Transverse colon (tissue), 4 donors: ENCODE measurements at regions not wholly inside any gene's neighbourhood (a gene's known extent, or its start where the extent isn't known, plus 50 kb on each side); places are given as distances from the start of the nearest gene placed in this dataset.

Experiments
- EP300 ChIP-seq: sonication (generic); formaldehyde crosslinking; IDR thresholded peaks from one replicate; pipeline ENCODE4 v1.6.1; 2017; ENCODE audit warnings: antibody characterized with exemption, low read depth
- POLR2A ChIP-seq: fragments of 450-650 bp; IDR thresholded peaks from one replicate; pipeline ENCODE4 v1.6.1; 2016; ENCODE audit warnings: antibody characterized with exemption, mild to moderate bottlenecking, moderate library complexity
- POLR2AphosphoS5 ChIP-seq, 3 donors: sonication (generic); formaldehyde crosslinking; IDR thresholded peaks; one replicate each; pipeline ENCODE4 v1.6.1; 2016; ENCODE audit warnings: antibody characterized with exemption in 3 of 3
- TF ChIP-seq, protein P1 (sequence below), 5 experiments: fragments of 200-600 bp in 3 of 5; fragments of 450-650 bp in 2 of 5; sonication (generic) in 3 of 5; IDR thresholded peaks; 1 replicate in 2 of 5; 2 replicates in 3 of 5; pipeline ENCODE4 v1.5.1; 2016 to 2017; ENCODE audit warnings: antibody characterized with exemption in 5 of 5, inconsistent platforms in 3 of 5, mild to moderate bottlenecking in 2 of 5, moderate library complexity in 1 of 5

DNA sequence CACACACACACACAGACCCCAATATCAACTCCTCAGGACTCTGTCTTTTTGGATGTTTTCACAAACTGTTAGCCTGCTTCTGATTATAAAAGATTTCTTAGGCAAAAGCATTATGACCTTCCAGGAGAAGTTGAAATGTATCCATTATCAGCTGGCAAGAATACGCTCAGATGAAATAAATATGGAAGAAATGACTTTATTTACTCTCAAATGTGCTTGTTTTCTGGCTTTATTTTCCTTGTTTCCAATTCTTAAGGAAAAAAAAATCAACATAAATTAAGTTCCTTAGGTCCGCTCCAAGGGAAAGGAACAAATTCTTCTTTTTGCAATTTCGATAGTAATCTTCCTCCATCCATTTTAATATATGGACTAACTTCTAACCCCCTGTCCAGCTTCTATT lies 175.6 kb upstream of the HCCS start:
- TF ChIP-seq, protein P1, sequence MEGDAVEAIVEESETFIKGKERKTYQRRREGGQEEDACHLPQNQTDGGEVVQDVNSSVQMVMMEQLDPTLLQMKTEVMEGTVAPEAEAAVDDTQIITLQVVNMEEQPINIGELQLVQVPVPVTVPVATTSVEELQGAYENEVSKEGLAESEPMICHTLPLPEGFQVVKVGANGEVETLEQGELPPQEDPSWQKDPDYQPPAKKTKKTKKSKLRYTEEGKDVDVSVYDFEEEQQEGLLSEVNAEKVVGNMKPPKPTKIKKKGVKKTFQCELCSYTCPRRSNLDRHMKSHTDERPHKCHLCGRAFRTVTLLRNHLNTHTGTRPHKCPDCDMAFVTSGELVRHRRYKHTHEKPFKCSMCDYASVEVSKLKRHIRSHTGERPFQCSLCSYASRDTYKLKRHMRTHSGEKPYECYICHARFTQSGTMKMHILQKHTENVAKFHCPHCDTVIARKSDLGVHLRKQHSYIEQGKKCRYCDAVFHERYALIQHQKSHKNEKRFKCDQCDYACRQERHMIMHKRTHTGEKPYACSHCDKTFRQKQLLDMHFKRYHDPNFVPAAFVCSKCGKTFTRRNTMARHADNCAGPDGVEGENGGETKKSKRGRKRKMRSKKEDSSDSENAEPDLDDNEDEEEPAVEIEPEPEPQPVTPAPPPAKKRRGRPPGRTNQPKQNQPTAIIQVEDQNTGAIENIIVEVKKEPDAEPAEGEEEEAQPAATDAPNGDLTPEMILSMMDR (IDR thresholded peaks at IDR 0.05): no peak
- TF ChIP-seq POLR2AphosphoS5 (IDR thresholded peaks at IDR 0.05) (no peak), POLR2A (no peak), EP300 (no peak)
